MM.1S (cell line): ENCODE measurements at regions not wholly inside any gene's neighbourhood (a gene's known extent, or its start where the extent isn't known, plus 50 kb on each side); places are given as distances from the start of the nearest gene placed in this dataset.

Experiments
- DNase-seq: peaks from one replicate; pipeline ENCODE4 v3.0.0-alpha.2; 2015
- H2AFZ ChIP-seq: fragments of 300-600 bp; sonication (generic); 2 replicates; pipeline ENCODE4 v1.6.0; 2016; ENCODE audit warnings: antibody characterized with exemption, low read length
- H3F3A ChIP-seq: fragments of 300-600 bp; sonication (generic); 2 replicates; pipeline ENCODE4 v1.6.1; 2016; ENCODE audit warnings: mild to moderate bottlenecking, antibody characterized with exemption, low read length, moderate library complexity, mixed read lengths; ENCODE audit not compliant: insufficient read depth
- H3K27ac ChIP-seq: fragments of 300-600 bp; sonication (generic); 2 replicates; pipeline ENCODE4 v1.5.1; 2016; ENCODE audit warnings: mild to moderate bottlenecking, low read length
- H3K27me3 ChIP-seq: fragments of 300-600 bp; sonication (generic); replicated peaks from 2 replicates; pipeline ENCODE4 v1.6.0; 2016; ENCODE audit warnings: low read length; ENCODE audit not compliant: insufficient read depth
- H3K36me3 ChIP-seq: fragments of 300-600 bp; sonication (generic); replicated peaks from 2 replicates; pipeline ENCODE4 v1.6.1; 2016; ENCODE audit warnings: mild to moderate bottlenecking, low read length, mixed read lengths; ENCODE audit not compliant: insufficient read depth
- H3K4me1 ChIP-seq: fragments of 300-600 bp; sonication (generic); 2 replicates; pipeline ENCODE4 v1.6.1; 2016; ENCODE audit warnings: low read length, mixed read lengths
- H3K4me2 ChIP-seq: fragments of 300-600 bp; sonication (generic); 2 replicates; pipeline ENCODE4 v1.6.0; 2016; ENCODE audit warnings: low read depth, low read length
- H3K4me3 ChIP-seq: fragments of 300-600 bp; sonication (generic); 2 replicates; pipeline ENCODE4 v1.5.1; 2016; ENCODE audit warnings: low read length, mixed read lengths
- H3K79me2 ChIP-seq: fragments of 300-600 bp; sonication (generic); 2 replicates; pipeline ENCODE4 v1.6.1; 2016; ENCODE audit warnings: mixed run types, low read length, mixed read lengths
- H3K9ac ChIP-seq: fragments of 300-600 bp; sonication (generic); 2 replicates; pipeline ENCODE4 v1.6.1; 2016; ENCODE audit warnings: low read length, mixed read lengths
- H3K9me2 ChIP-seq: fragments of 300-600 bp; sonication (generic); replicated peaks from 2 replicates; pipeline ENCODE4 v1.6.1; 2016; ENCODE audit warnings: mild to moderate bottlenecking, low read length, mixed read lengths; ENCODE audit not compliant: insufficient read depth
- H3K9me3 ChIP-seq: fragments of 300-600 bp; sonication (generic); replicated peaks from 2 replicates; pipeline ENCODE4 v1.6.1; 2016; ENCODE audit warnings: mild to moderate bottlenecking, low read length, mixed read lengths; ENCODE audit not compliant: insufficient read depth
- H4K20me1 ChIP-seq: fragments of 300-600 bp; sonication (generic); 2 replicates; pipeline ENCODE4 v1.6.1; 2016; ENCODE audit warnings: mild to moderate bottlenecking, low read length, moderate library complexity, mixed read lengths; ENCODE audit not compliant: insufficient read depth
- EZH2 ChIP-seq: fragments of 300-600 bp; sonication (generic); optimal IDR thresholded peaks from 2 replicates; pipeline ENCODE3; 2017; ENCODE audit warnings: low read depth, mild to moderate bottlenecking, antibody characterized with exemption, low read length, mixed read lengths
- EZH2phosphoT487 ChIP-seq: fragments of 300-600 bp; sonication (generic); IDR thresholded peaks from 2 replicates; pipeline ENCODE4 v1.6.1; 2018; ENCODE audit warnings: antibody characterized with exemption, low read length
- TF ChIP-seq, protein P1 (sequence below): fragments of 300-600 bp; sonication (generic); IDR thresholded peaks from 2 replicates; pipeline ENCODE4 v1.5.1; 2016; ENCODE audit warnings: antibody characterized with exemption, low read length, mixed read lengths

DNA sequence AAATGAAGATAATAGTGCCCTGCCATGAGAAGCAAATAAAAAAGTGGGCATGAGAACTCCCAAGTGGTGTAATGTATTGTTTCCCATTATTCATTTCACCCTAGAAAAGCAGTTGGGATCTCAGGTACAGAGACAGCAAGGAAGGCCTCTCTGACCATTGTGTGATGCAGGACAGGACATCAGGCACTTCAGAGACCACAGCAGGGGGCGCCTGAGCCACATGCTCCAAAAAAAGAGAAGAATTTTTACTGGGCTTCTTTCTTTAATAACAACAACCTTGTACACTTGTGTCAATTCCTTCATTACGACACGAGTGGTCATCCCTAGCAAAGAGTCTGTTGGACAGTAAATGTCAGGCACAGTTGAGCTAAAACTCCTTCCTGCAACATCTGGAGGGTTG lies 533.3 kb downstream of the OMA1 start:
- Histone ChIP-seq H3K27me3 (no peaks in the 10 kb centered on the region), H3K9me2 (no peaks in the 10 kb centered on the region), H3K9ac (no peak overlapping the region), H3K4me1 (no peaks in the 10 kb centered on the region), H3K79me2 (no peaks in the 10 kb centered on the region), H3K27ac (no peak overlapping the region), H3K36me3 (no peaks in the 10 kb centered on the region), H3K9me3 (no peaks in the 10 kb centered on the region), H4K20me1 (no peaks in the 10 kb centered on the region), H3K4me2 (no peak overlapping the region), H3K4me3 (no peak overlapping the region), H2AFZ (no peak overlapping the region), H3F3A (no peaks in the 10 kb centered on the region)
- TF ChIP-seq, protein P1, sequence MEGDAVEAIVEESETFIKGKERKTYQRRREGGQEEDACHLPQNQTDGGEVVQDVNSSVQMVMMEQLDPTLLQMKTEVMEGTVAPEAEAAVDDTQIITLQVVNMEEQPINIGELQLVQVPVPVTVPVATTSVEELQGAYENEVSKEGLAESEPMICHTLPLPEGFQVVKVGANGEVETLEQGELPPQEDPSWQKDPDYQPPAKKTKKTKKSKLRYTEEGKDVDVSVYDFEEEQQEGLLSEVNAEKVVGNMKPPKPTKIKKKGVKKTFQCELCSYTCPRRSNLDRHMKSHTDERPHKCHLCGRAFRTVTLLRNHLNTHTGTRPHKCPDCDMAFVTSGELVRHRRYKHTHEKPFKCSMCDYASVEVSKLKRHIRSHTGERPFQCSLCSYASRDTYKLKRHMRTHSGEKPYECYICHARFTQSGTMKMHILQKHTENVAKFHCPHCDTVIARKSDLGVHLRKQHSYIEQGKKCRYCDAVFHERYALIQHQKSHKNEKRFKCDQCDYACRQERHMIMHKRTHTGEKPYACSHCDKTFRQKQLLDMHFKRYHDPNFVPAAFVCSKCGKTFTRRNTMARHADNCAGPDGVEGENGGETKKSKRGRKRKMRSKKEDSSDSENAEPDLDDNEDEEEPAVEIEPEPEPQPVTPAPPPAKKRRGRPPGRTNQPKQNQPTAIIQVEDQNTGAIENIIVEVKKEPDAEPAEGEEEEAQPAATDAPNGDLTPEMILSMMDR: no peak
- no peak for TF ChIP-seq EZH2phosphoT487
- no peak for TF ChIP-seq EZH2
- DNase-seq: no peak

DNA sequence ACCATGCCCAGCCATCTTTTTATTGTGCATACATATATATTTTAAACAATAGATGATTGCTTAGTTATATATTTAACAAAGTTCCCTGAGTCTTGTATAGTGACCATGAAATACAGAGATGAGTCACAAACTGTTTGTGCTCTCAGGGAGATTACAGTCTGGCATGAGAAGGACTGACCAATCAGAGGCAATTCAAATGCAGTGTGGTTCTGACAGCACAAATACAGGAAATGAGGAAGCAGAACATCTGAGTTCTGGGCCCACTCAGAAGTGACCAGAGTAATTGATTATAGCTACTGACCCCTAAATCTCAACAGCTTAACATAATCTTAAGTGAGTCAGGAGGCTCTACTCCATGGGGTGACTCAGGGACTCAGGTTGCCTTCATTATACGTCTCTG lies 534.5 kb downstream of the OMA1 start:
- H2AFZ ChIP-seq: no peak overlapping the region
- H3K36me3 ChIP-seq: no peaks in the 10 kb centered on the region
- no peaks in the 10 kb centered on the region for H3F3A ChIP-seq
- H3K27ac ChIP-seq: no peak overlapping the region
- TF ChIP-seq EZH2phosphoT487: no peak
- TF ChIP-seq, protein P1: no peak
- TF ChIP-seq EZH2: no peak
- no peaks in the 10 kb centered on the region for H4K20me1 ChIP-seq
- no peaks in the 10 kb centered on the region for H3K9me2 ChIP-seq
- no peaks in the 10 kb centered on the region for H3K79me2 ChIP-seq
- H3K9me3 ChIP-seq: no peaks in the 10 kb centered on the region
- H3K4me1 ChIP-seq: no peaks in the 10 kb centered on the region
- no peak overlapping the region for H3K9ac ChIP-seq
- H3K4me2 ChIP-seq: no peak overlapping the region
- DNase-seq: no peak
- no peaks in the 10 kb centered on the region for H3K27me3 ChIP-seq
- H3K4me3 ChIP-seq: no peak overlapping the region

DNA sequence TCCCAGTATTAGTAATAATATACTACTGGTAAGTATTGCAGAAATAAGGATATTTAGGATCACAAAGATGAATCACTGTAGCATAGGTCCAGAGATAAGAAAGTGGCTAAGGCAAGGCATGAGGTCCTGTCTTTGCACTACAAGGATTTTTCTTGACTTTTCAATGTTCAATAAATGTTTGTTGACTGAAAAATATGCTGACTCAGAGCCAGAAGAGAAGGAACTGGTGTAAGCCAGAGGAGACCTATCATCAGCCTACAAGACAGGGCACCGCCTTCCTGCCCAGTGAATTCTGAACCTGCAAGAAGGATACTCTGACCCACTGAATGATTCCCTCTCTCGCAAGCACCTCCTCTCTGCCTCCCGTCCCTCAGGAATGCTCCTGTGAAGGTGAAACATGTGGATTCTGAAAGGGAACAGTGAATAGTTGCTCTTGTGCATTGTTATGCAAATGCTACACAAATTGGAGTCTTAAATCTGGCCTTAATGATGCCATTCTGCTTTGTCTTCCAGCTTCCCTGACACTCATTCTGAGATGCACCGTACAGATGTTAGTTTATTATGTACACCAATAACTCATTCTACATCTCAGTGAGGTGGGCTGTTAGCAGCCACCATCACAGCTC lies 540.0 kb downstream of the OMA1 start:
- DNase-seq: no peak
- no peaks in the 10 kb centered on the region; the same call in 1 of the 2 replicates for H3K4me1 ChIP-seq
- H3K4me2 ChIP-seq: no peak overlapping the region
- no peak overlapping the region for H3K27ac ChIP-seq
- H3K4me3 ChIP-seq: no peak overlapping the region
- H3K9me2 ChIP-seq: no peaks in the 10 kb centered on the region
- H3F3A ChIP-seq: no peaks in the 10 kb centered on the region
- no peaks in the 10 kb centered on the region for H3K36me3 ChIP-seq
- H4K20me1 ChIP-seq: no peaks in the 10 kb centered on the region
- no peak overlapping the region for H3K9ac ChIP-seq
- no peaks in the 10 kb centered on the region for H3K79me2 ChIP-seq
- no peak for TF ChIP-seq EZH2phosphoT487
- TF ChIP-seq, protein P1: no peak
- no peak for TF ChIP-seq EZH2
- H2AFZ ChIP-seq: no peak overlapping the region
- no peaks in the 10 kb centered on the region for H3K27me3 ChIP-seq
- H3K9me3 ChIP-seq: no peaks in the 10 kb centered on the region
